ENCODE measurements at regions not wholly inside any gene's neighbourhood (a gene's known extent, or its start where the extent isn't known, plus 50 kb on each side); places are given as distances from the start of the nearest gene placed in this dataset.

DNA sequence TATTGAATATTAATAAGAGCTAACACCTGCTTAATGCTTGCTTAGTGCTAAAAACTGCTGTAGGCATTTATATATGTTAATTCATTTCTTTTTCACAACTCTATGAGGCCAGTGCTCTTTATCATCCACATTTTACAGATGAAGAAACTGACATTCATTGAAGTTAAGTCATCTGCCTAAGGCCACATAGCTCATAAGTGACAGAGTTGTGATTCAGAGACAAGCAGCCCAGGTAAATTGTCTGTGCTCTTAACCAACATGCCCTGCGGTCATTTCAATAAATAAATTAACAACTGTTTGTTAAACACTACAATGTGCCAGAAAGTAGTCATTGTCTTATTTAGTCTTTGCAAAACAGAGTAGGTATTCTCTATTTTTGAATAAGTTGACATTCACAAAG is 1354.4 kb upstream of the C9orf72 start:
- Histone ChIP-seq H4K20me1 (ENCODE audit: insufficient read depth, low read length) (no peaks in the 10 kb centered on the region), H3K9me3 (ENCODE audit: low read length) (no peaks in the 10 kb centered on the region), H3K4me2 (ENCODE audit: low read length) (no peak overlapping the region), H3F3A (ENCODE audit: insufficient read depth, low read length) (no peaks in the 10 kb centered on the region), H3K27me3 (ENCODE audit: insufficient read depth, low read length) (no peaks in the 10 kb centered on the region), H3K27ac (ENCODE audit: low read depth, low read length, poor library complexity, severe bottlenecking) (no peak overlapping the region), H3K36me3 (ENCODE audit: insufficient read depth, low read length) (no peaks in the 10 kb centered on the region), H3K9me2 (ENCODE audit: low read depth, low read length) (no peaks in the 10 kb centered on the region), H2AFZ (ENCODE audit: low read length) (no peak overlapping the region), H3K9ac (ENCODE audit: low read length) (no peak overlapping the region), H3K4me1 (ENCODE audit: insufficient read depth, low read length, severe bottlenecking) (no peaks in the 10 kb centered on the region), H3K79me2 (ENCODE audit: insufficient read depth, low read length) (no peaks in the 10 kb centered on the region), H3K4me3 (ENCODE audit: low read depth, low read length, poor library complexity, severe bottlenecking) (no peak overlapping the region)
- no peak for TF ChIP-seq EZH2 (IDR thresholded peaks at IDR 0.05; ENCODE audit: borderline replicate concordance, low read length)
- TF ChIP-seq, protein P1, sequence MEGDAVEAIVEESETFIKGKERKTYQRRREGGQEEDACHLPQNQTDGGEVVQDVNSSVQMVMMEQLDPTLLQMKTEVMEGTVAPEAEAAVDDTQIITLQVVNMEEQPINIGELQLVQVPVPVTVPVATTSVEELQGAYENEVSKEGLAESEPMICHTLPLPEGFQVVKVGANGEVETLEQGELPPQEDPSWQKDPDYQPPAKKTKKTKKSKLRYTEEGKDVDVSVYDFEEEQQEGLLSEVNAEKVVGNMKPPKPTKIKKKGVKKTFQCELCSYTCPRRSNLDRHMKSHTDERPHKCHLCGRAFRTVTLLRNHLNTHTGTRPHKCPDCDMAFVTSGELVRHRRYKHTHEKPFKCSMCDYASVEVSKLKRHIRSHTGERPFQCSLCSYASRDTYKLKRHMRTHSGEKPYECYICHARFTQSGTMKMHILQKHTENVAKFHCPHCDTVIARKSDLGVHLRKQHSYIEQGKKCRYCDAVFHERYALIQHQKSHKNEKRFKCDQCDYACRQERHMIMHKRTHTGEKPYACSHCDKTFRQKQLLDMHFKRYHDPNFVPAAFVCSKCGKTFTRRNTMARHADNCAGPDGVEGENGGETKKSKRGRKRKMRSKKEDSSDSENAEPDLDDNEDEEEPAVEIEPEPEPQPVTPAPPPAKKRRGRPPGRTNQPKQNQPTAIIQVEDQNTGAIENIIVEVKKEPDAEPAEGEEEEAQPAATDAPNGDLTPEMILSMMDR (IDR thresholded peaks at IDR 0.05; ENCODE audit: low read length) = no peak

DNA sequence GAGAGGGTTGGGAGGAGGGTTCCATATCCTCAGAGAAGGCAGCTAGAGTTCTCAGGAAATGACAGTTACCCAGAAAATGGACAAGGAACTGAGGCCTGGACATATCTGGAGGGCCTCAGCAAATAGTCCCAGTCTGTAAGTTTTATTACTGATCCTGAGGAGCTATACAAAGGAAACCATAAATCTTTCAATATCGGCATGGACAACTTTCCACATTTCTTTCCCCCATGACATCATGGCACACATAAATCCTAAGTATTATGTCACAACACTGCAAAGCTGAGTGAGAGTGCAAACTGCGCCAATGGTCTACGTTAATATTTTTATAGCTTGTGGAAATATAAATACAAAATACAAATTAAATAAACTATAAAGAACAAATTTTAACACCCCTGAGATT is 1356.2 kb upstream of the C9orf72 start:
- Histone ChIP-seq H3K9me3 (ENCODE audit: low read length) (no peaks in the 10 kb centered on the region), H3K4me3 (ENCODE audit: low read depth, low read length, poor library complexity, severe bottlenecking) (no peak overlapping the region), H3K27me3 (ENCODE audit: insufficient read depth, low read length) (no peaks in the 10 kb centered on the region), H3K36me3 (ENCODE audit: insufficient read depth, low read length) (no peaks in the 10 kb centered on the region), H2AFZ (ENCODE audit: low read length) (no peak overlapping the region), H3K9me2 (ENCODE audit: low read depth, low read length) (no peaks in the 10 kb centered on the region), H3K4me2 (ENCODE audit: low read length) (no peak overlapping the region), H3K9ac (ENCODE audit: low read length) (no peak overlapping the region), H3F3A (ENCODE audit: insufficient read depth, low read length) (no peaks in the 10 kb centered on the region), H3K27ac (ENCODE audit: low read depth, low read length, poor library complexity, severe bottlenecking) (no peak overlapping the region), H3K79me2 (ENCODE audit: insufficient read depth, low read length) (no peaks in the 10 kb centered on the region), H3K4me1 (ENCODE audit: insufficient read depth, low read length, severe bottlenecking) (no peaks in the 10 kb centered on the region), H4K20me1 (ENCODE audit: insufficient read depth, low read length) (no peaks in the 10 kb centered on the region)
- TF ChIP-seq, protein P1 (IDR thresholded peaks at IDR 0.05; ENCODE audit: low read length) = no peak
- no peak for TF ChIP-seq EZH2 (IDR thresholded peaks at IDR 0.05; ENCODE audit: borderline replicate concordance, low read length)

DNA sequence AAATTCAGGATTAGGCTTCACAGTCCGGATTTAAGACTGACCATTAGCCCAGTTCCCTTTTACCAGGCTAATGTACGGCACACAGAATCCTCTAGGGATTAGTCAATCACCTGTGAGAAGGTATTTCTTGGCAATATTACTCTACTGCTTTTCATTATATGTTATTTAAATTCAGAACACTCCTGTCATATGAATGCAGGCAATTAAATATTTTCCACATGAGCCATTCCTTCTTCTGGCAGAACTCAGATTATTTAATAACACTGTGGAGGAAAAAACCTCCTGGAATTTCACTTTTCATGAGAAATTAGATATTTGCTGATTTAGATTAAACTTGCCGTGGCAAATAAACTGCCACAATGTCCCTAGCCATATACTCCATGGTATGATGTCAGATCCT is 1357.5 kb upstream of the C9orf72 start:
- no peaks in the 10 kb centered on the region for H4K20me1 ChIP-seq (ENCODE audit: insufficient read depth, low read length)
- H3K9me3 ChIP-seq (ENCODE audit: low read length) = no peaks in the 10 kb centered on the region
- H3K9me2 ChIP-seq (ENCODE audit: low read depth, low read length) = no peaks in the 10 kb centered on the region
- no peaks in the 10 kb centered on the region for H3F3A ChIP-seq (ENCODE audit: insufficient read depth, low read length)
- TF ChIP-seq, protein P1 (IDR thresholded peaks at IDR 0.05; ENCODE audit: low read length) = no peak
- no peak for TF ChIP-seq EZH2 (IDR thresholded peaks at IDR 0.05; ENCODE audit: borderline replicate concordance, low read length)
- no peak overlapping the region for H3K4me2 ChIP-seq (ENCODE audit: low read length)
- H3K9ac ChIP-seq (ENCODE audit: low read length) = no peak overlapping the region
- no peaks in the 10 kb centered on the region for H3K4me1 ChIP-seq (ENCODE audit: insufficient read depth, low read length, severe bottlenecking)
- H3K27ac ChIP-seq (ENCODE audit: low read depth, low read length, poor library complexity, severe bottlenecking) = no peak overlapping the region
- H3K27me3 ChIP-seq (ENCODE audit: insufficient read depth, low read length) = no peaks in the 10 kb centered on the region
- no peak overlapping the region for H3K4me3 ChIP-seq (ENCODE audit: low read depth, low read length, poor library complexity, severe bottlenecking)
- H3K36me3 ChIP-seq (ENCODE audit: insufficient read depth, low read length) = no peaks in the 10 kb centered on the region
- no peaks in the 10 kb centered on the region for H3K79me2 ChIP-seq (ENCODE audit: insufficient read depth, low read length)
- H2AFZ ChIP-seq (ENCODE audit: low read length) = no peak overlapping the region
